RWPE1 (cell line): ENCODE measurements at regions not wholly inside any gene's neighbourhood (a gene's known extent, or its start where the extent isn't known, plus 50 kb on each side); places are given as distances from the start of the nearest gene placed in this dataset.

Experiments
- CTCF ChIA-PET: fragments of 350-600 bp; sonication (Branson Sonifier 250); formaldehyde crosslinking; extraction: SDS; loops from one replicate; lab custom pipeline; 2021; lab: Yijun Ruan, JAX
- POLR2A ChIA-PET: fragments of 400-600 bp; formaldehyde crosslinking; extraction: SDS; loops from one replicate; lab custom pipeline; 2020; ENCODE audit warnings: antibody characterized with exemption; ENCODE audit not compliant: low non-redundant PET; lab: Yijun Ruan, JAX
- DNase-seq: peaks from one replicate; pipeline ENCODE4 v3.0.0; 2012; ENCODE audit warnings: low spot score
- H3K27ac ChIP-seq: fragments of 450-650 bp; 2 replicates; pipeline ENCODE4 v1.5.1; 2017
- TF ChIP-seq, protein P1 (sequence below): fragments of 450-650 bp; conservative IDR thresholded peaks from 2 replicates; pipeline ENCODE4 v1.5.1; 2017; ENCODE audit warnings: low read depth, mild to moderate bottlenecking

DNA sequence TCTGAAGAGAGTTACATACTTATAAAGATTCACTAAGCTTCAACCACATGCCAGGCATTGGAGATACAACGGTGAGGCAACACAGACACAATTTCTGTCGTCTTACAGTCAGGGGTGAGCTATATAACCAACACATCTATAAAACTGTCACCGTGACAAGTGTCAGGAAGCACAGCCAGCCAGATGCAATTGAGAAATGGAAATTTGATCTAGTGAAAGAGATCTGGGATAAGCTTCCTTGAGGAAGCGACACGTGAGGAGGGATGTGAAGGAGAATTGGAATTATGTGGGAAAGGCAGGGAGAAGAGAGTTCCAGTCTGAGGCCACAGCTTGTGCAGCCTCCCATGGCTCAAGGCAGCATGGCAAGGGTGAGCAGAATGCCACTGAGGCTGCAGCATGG, 50.9 kb upstream of the ZNF354B start:
- no peak for DNase-seq
- ChIA-PET CTCF (interaction anchor here (0.7 kb wide), 1 partner anchor 21 kb away, joined by 4 read pairs; no protein-coding TSS in a partner anchor), POLR2A (no interaction called here)
- TF ChIP-seq, protein P1, sequence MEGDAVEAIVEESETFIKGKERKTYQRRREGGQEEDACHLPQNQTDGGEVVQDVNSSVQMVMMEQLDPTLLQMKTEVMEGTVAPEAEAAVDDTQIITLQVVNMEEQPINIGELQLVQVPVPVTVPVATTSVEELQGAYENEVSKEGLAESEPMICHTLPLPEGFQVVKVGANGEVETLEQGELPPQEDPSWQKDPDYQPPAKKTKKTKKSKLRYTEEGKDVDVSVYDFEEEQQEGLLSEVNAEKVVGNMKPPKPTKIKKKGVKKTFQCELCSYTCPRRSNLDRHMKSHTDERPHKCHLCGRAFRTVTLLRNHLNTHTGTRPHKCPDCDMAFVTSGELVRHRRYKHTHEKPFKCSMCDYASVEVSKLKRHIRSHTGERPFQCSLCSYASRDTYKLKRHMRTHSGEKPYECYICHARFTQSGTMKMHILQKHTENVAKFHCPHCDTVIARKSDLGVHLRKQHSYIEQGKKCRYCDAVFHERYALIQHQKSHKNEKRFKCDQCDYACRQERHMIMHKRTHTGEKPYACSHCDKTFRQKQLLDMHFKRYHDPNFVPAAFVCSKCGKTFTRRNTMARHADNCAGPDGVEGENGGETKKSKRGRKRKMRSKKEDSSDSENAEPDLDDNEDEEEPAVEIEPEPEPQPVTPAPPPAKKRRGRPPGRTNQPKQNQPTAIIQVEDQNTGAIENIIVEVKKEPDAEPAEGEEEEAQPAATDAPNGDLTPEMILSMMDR: no peak
- no peak overlapping the region for H3K27ac ChIP-seq

DNA sequence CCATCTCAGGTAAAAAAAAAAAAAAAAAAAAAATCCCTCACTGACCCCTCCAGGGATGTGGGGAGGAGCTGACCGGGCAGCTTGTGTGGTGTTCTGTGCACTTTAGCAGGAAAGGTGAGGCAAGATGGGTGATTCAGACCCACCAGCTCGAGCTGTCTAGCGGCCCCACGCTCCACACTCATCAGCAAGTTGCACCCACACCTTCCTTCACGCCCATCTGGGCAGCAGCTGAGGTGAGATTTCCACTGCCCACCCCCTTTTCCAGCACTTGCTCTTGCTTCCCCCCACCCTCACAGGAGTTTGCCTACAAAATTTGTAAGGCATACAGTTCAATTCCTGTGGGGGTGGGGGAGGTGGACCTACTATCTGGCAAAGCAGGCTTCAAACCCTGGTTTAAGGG, 58.7 kb upstream of the ZNF354B start:
- TF ChIP-seq, protein P1: no peak
- no peak for DNase-seq
- CTCF ChIA-PET: interaction anchor here (0.6 kb wide), 2 partner anchors 10 to 25 kb away, joined by 3 to 4 read pairs; no protein-coding TSS in a partner anchor

GRCh38 chr5:178797546-178798440, 62.0 kb upstream of the ZNF354B start:
- no peak overlapping the region for H3K27ac ChIP-seq
- TF ChIP-seq, protein P1: no peak
- CTCF ChIA-PET: interaction anchor here (0.5 kb wide), 1 partner anchor 82 kb away, joined by 3 read pairs; no protein-coding TSS in a partner anchor
- POLR2A ChIA-PET: no interaction called here
- no peak for DNase-seq

More for the DNA sequence above, 58.7 kb upstream of the ZNF354B start:
- POLR2A ChIA-PET: interaction anchor here (0.6 kb wide), 1 partner anchor 293 kb away, joined by 4 read pairs; no protein-coding TSS in a partner anchor
- no peak overlapping the region for H3K27ac ChIP-seq

DNA sequence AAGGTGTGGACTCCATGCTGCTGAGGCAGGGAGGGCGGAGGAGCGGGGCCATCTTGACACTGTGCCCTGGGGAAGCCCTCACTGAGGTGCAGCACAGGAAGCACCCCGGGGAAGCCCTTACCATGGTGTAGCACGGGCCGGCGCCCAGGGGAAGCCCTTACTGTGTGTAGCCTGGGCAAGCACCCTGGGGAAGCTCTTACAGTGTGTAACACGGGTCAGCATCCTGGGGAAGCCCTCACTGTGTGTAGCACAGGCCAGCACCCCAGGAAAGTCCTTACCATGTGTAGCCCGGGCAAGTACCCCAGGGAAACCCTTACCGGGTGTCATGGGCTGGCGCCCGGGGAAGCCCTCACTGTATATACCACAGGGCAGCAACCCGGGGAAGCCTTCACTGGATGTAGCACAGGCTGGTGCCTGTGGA, 62.6 kb upstream of the ZNF354B start:
- TF ChIP-seq, protein P1: no peak
- DNase-seq: no peak
- ChIA-PET CTCF (interaction anchor here (0.5 kb wide), 1 partner anchor 82 kb away, joined by 3 read pairs; no protein-coding TSS in a partner anchor), POLR2A (no interaction called here)
- H3K27ac ChIP-seq: no peak overlapping the region

DNA sequence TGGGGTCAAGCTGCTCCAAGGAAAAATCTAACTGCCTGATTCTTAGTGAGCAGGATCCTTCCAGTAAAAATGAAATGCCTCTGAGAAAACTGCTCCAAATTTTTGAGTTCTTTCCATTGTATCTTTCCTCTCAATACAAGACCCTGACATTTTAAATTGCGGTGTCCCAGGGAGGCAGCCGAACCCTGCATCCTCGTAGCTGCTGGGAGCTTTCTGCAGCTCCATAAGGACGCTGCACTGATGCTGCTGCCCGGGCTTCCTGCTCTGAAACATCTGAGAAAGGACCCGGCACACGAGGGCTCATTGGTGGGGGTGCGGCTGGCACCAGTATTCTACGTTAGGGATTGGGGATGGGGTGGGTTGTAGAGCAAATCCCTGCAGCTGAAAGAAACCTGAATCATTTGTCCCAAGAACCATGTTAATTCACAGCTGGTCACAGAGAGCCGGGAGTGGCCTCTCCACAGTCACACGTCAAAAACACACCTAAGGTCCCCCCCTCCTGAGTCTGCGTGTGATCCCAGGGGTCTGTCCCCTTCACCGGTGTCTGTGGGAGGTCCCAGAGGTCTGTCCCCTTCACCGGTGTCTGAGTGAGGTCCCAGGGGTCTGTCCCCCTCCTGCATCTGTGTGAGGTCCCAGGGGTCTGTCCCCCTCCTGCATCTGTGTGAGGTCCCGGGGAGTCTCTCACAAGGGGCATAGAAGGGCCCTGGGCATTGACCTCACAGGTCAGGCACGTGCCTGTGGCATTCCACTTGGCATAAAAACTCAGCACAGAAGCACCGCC, 63.4 kb upstream of the ZNF354B start:
- TF ChIP-seq, protein P1: no peak
- CTCF ChIA-PET: no interaction called here
- H3K27ac ChIP-seq: no peak overlapping the region
- POLR2A ChIA-PET: no interaction called here
- no peak for DNase-seq

DNA sequence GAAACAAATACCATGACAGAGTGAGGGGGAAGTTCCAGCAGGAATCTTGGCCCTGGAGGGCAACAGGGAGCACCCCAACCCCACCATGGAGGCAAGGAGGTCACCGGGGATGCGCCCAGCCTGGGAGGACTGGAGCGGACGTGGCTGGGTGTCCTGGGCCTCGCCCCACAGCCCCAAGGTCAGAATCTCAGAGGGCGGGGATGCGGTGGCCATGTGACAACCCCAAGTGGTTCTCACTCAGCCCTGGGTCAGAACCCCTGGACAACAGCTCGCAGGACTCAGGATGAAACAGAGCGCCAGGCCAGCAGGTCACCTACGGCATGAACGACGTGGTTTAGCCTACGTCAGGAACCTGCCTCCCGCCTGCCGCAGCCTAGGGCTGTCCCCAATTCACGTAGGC, 64.0 kb upstream of the ZNF354A start:
- H3K27ac ChIP-seq: no peak overlapping the region
- ChIA-PET POLR2A (no interaction called here), CTCF (interaction anchor here (0.6 to 1.2 kb wide), 3 partner anchors 10 to 67 kb away, joined by 3 to 6 read pairs (median 3); no protein-coding TSS in a partner anchor)
- no peak for DNase-seq
- TF ChIP-seq, protein P1: no peak
